ENCODE measurements at regions not wholly inside any gene's neighbourhood (a gene's known extent, or its start where the extent isn't known, plus 50 kb on each side); places are given as distances from the start of the nearest gene placed in this dataset.

DNA sequence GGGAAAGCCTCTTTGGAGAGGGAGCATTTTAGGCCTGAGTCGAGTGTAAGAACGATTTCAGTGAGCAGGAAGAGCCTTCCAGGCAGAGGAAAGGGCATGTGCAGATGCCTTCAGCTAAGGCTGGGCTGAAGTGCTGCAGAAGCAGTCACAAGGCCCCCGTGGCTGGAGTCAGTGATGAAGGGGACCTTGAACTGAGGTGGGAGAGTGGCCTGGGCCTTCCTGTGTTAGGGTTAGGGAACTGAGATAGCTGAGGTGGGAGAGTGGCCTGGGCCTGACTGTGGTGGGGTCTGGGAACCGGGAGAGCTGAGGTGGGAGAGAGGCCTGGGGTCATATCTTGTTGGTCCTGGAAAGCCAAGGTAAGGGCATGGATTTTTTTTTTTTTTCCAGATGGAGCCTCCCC lies 50.9 kb upstream of the ETV3 start:
- no peak for DNase-seq (ENCODE audit: extremely low read depth in 1 of 11, low read depth in 9 of 11, low spot score in 4 of 11)

All from renal cortex interstitium (tissue), 11 donors.